ENCODE measurements at regions not wholly inside any gene's neighbourhood (a gene's known extent, or its start where the extent isn't known, plus 50 kb on each side); places are given as distances from the start of the nearest gene placed in this dataset.

GRCh38 chr3:15886521-15886920 is 88.7 kb upstream of the ANKRD28 start:
- peaks cover 3% of the 10 kb centered on the region for H3K9me3 Mint-ChIP-seq
- H3K27ac Mint-ChIP-seq, result no peak overlapping the region
- no peaks in the 10 kb centered on the region for H3K36me3 ChIP-seq (ENCODE audit: control insufficient read depth, insufficient read depth, low read length)
- H3K4me3 ChIP-seq (ENCODE audit: low read length), result no peak overlapping the region
- H3K4me3 Mint-ChIP-seq, result no peak overlapping the region
- H3K4me1 ChIP-seq (ENCODE audit: control insufficient read depth, insufficient read depth, low read length), result no peaks in the 10 kb centered on the region
- H3K27ac ChIP-seq (ENCODE audit: low read depth, low read length), result no peak overlapping the region
- TF ChIP-seq, protein P1, sequence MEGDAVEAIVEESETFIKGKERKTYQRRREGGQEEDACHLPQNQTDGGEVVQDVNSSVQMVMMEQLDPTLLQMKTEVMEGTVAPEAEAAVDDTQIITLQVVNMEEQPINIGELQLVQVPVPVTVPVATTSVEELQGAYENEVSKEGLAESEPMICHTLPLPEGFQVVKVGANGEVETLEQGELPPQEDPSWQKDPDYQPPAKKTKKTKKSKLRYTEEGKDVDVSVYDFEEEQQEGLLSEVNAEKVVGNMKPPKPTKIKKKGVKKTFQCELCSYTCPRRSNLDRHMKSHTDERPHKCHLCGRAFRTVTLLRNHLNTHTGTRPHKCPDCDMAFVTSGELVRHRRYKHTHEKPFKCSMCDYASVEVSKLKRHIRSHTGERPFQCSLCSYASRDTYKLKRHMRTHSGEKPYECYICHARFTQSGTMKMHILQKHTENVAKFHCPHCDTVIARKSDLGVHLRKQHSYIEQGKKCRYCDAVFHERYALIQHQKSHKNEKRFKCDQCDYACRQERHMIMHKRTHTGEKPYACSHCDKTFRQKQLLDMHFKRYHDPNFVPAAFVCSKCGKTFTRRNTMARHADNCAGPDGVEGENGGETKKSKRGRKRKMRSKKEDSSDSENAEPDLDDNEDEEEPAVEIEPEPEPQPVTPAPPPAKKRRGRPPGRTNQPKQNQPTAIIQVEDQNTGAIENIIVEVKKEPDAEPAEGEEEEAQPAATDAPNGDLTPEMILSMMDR (conservative IDR thresholded peaks at IDR 0.05), result no peak
- H3K27me3 Mint-ChIP-seq (ENCODE audit: insufficient read depth), result peaks cover 2% of the 10 kb centered on the region
- H3K9me3 ChIP-seq (ENCODE audit: control insufficient read depth, low read length), result no peaks in the 10 kb centered on the region
- no peaks in the 10 kb centered on the region for H3K36me3 Mint-ChIP-seq (ENCODE audit: low read depth)
- H3K9ac ChIP-seq (ENCODE audit: extremely low read depth, low read length, poor library complexity, severe bottlenecking), result no peak overlapping the region
- no peak for DNase-seq
- H3K4me1 Mint-ChIP-seq, result no peaks in the 10 kb centered on the region
- H3K27me3 ChIP-seq (ENCODE audit: control insufficient read depth, insufficient read depth, low read length, poor library complexity, severe bottlenecking), result no peaks in the 10 kb centered on the region

GRCh38 chr3:15887261-15887660 is 89.5 kb upstream of the ANKRD28 start:
- Mint-ChIP-seq H3K4me3 (no peak overlapping the region), H3K27ac (no peak overlapping the region)
- TF ChIP-seq, protein P1 (conservative IDR thresholded peaks at IDR 0.05), result no peak

GRCh38 chr3:15889936-15890335 is 92.2 kb upstream of the ANKRD28 start:
- Histone ChIP-seq H3K4me1 (ENCODE audit: control insufficient read depth, insufficient read depth, low read length) (no peaks in the 10 kb centered on the region), H3K36me3 (ENCODE audit: control insufficient read depth, insufficient read depth, low read length) (no peaks in the 10 kb centered on the region), H3K4me3 (ENCODE audit: low read length) (no peak overlapping the region), H3K9me3 (ENCODE audit: control insufficient read depth, low read length) (no peaks in the 10 kb centered on the region), H3K27me3 (ENCODE audit: control insufficient read depth, insufficient read depth, low read length, poor library complexity, severe bottlenecking) (no peaks in the 10 kb centered on the region), H3K27ac (ENCODE audit: low read depth, low read length) (no peak overlapping the region), H3K9ac (ENCODE audit: extremely low read depth, low read length, poor library complexity, severe bottlenecking) (no peak overlapping the region)
- Mint-ChIP-seq H3K9me3 (peaks cover 3% of the 10 kb centered on the region), H3K4me1 (peaks cover 6% of the 10 kb centered on the region), H3K27ac (no peak overlapping the region), H3K36me3 (ENCODE audit: low read depth) (no peaks in the 10 kb centered on the region), H3K27me3 (ENCODE audit: insufficient read depth) (peaks cover 2% of the 10 kb centered on the region), H3K4me3 (no peak overlapping the region)
- TF ChIP-seq, protein P1 (conservative IDR thresholded peaks at IDR 0.05), result no peak
- DNase-seq, result no peak

More at GRCh38 chr3:15887261-15887660, 89.5 kb upstream of the ANKRD28 start:
- H3K36me3 Mint-ChIP-seq (ENCODE audit: low read depth), result no peaks in the 10 kb centered on the region
- no peaks in the 10 kb centered on the region for H3K4me1 ChIP-seq (ENCODE audit: control insufficient read depth, insufficient read depth, low read length)
- no peak overlapping the region for H3K27ac ChIP-seq (ENCODE audit: low read depth, low read length)
- no peaks in the 10 kb centered on the region for H3K9me3 ChIP-seq (ENCODE audit: control insufficient read depth, low read length)
- peaks cover 2% of the 10 kb centered on the region for H3K27me3 Mint-ChIP-seq (ENCODE audit: insufficient read depth)
- no peak for DNase-seq
- no peaks in the 10 kb centered on the region for H3K4me1 Mint-ChIP-seq
- H3K4me3 ChIP-seq (ENCODE audit: low read length), result no peak overlapping the region
- no peaks in the 10 kb centered on the region for H3K27me3 ChIP-seq (ENCODE audit: control insufficient read depth, insufficient read depth, low read length, poor library complexity, severe bottlenecking)
- H3K9me3 Mint-ChIP-seq, result peaks cover 3% of the 10 kb centered on the region
- H3K9ac ChIP-seq (ENCODE audit: extremely low read depth, low read length, poor library complexity, severe bottlenecking), result no peak overlapping the region
- H3K36me3 ChIP-seq (ENCODE audit: control insufficient read depth, insufficient read depth, low read length), result no peaks in the 10 kb centered on the region

Measured in endodermal cell (in vitro differentiated cells).